ENCODE measurements at regions not wholly inside any gene's neighbourhood (a gene's known extent, or its start where the extent isn't known, plus 50 kb on each side); places are given as distances from the start of the nearest gene placed in this dataset.

DNA sequence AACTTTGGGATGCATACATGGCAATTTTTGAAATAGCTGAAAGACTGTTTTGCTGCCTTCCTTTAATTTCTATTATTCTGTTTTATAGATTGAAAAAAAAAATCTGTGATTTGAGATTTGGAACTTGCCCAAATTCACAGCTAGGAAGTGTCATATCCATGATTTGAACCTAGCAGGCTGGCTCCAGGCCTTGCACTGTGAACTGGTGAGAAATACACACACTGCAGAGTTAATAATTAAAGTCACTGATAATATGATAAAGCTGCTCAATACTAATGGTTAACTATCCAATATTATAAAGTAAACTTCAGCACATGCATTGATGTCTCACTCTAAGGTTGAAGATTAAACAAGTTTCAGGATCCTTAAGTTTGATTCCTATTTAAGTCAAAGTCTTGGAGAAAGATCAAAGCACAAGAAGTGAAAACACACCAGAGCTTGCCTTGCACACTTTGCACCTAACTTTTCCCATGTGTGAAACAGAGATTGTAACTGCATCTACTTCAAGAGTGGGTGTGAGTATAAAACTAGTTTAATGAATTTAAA is 150.6 kb upstream of the CCDC179 start:
- Histone ChIP-seq H3K4me3 (no peak overlapping the region), H3K36me3 (no peaks in the 10 kb centered on the region), H3K27ac (no peak overlapping the region), H3K4me1 (peaks cover 0 to 9% (median 0%) of the 10 kb centered on the region in 4 donors), H3K27me3 (no peaks in the 10 kb centered on the region), H3K9me3 (no peaks in the 10 kb centered on the region)
- no peak for TF ChIP-seq CTCF (IDR thresholded peaks at IDR 0.05)
- no peak for DNase-seq
- intact Hi-C loops (cut with DNase I; ENCODE audit: low total_unique reads) = no loop called here

- H3K4me1 ChIP-seq = no peaks in the 10 kb centered on the region
- DNase-seq = no peak
- no peaks in the 10 kb centered on the region for H3K9me3 ChIP-seq
- intact Hi-C loops (cut with DNase I; ENCODE audit: low total_unique reads) = no loop called here
- no peak for TF ChIP-seq CTCF (IDR thresholded peaks at IDR 0.05)
- no peaks in the 10 kb centered on the region for H3K36me3 ChIP-seq
- no peaks in the 10 kb centered on the region for H3K27me3 ChIP-seq
- H3K4me3 ChIP-seq = no peak overlapping the region
- H3K27ac ChIP-seq = no peak overlapping the region
These were observed 152.7 kb upstream of the CCDC179 start for GRCh38 chr11:23012930-23013329.

DNA sequence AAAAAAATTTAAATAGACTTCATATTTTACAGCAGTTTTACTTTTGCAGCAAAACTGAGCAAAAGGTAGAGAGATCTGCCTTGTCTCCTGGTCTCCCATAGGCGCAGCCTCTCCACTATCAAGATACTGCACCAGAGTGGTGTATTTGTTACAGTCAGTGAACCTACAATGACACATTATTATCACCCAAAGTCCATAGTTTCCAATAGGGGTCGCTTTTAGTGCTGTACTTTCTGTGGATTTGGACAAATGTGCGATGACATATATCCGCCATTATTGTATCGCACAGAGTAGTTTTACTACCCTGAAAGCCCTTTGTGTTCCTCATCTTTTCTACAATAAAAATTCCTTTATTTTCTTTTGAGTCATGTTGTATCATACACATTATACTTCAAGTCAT is 153.2 kb upstream of the CCDC179 start:
- no peak for TF ChIP-seq CTCF (IDR thresholded peaks at IDR 0.05)
- no peak overlapping the region for H3K4me3 ChIP-seq
- intact Hi-C loops (cut with DNase I; ENCODE audit: low total_unique reads) = no loop called here
- H3K36me3 ChIP-seq = no peaks in the 10 kb centered on the region
- no peaks in the 10 kb centered on the region for H3K4me1 ChIP-seq
- no peaks in the 10 kb centered on the region for H3K27me3 ChIP-seq
- DNase-seq = no peak
- no peaks in the 10 kb centered on the region for H3K9me3 ChIP-seq
- H3K27ac ChIP-seq = no peak overlapping the region

GRCh38 chr11:23021287-23021863 is 161.1 kb upstream of the CCDC179 start:
- Histone ChIP-seq H3K4me1 (peaks cover 0 to 14% (median 0%) of the 10 kb centered on the region in 4 donors), H3K36me3 (no peaks in the 10 kb centered on the region), H3K9me3 (no peaks in the 10 kb centered on the region), H3K4me3 (no peak overlapping the region), H3K27me3 (no peaks in the 10 kb centered on the region), H3K27ac (no peak overlapping the region)
- DNase-seq = no peak
- intact Hi-C loops (cut with DNase I; ENCODE audit: low total_unique reads) = no loop called here
- peak; percentile 42 to 46 for TF ChIP-seq CTCF (IDR thresholded peaks at IDR 0.05)

- TF ChIP-seq CTCF (IDR thresholded peaks at IDR 0.05) = no peak
- DNase-seq = no peak
These were observed 162.6 kb upstream of the CCDC179 start for GRCh38 chr11:23022854-23023253.

More at GRCh38 chr11:23022854-23023253, 162.6 kb upstream of the CCDC179 start:
- no peaks in the 10 kb centered on the region for H3K36me3 ChIP-seq
- no peak overlapping the region for H3K4me3 ChIP-seq
- H3K4me1 ChIP-seq = peaks cover 0 to 25% (median 0%) of the 10 kb centered on the region in 4 donors
- intact Hi-C loops (cut with DNase I; ENCODE audit: low total_unique reads) = no loop called here
- H3K27me3 ChIP-seq = no peaks in the 10 kb centered on the region
- H3K9me3 ChIP-seq = no peaks in the 10 kb centered on the region
- no peak overlapping the region for H3K27ac ChIP-seq

Measured in tibial artery (tissue), 4 donors.